HCT116 (cell line): ENCODE measurements at regions not wholly inside any gene's neighbourhood (a gene's known extent, or its start where the extent isn't known, plus 50 kb on each side); places are given as distances from the start of the nearest gene placed in this dataset.

Source experiments
- ATAC-seq: fragments of 200-7000 bp; cut with Tn5 transposase; 2 replicates; pipeline ENCODE4 v1.9.1; 2020; ENCODE audit warnings: mild to moderate bottlenecking, moderate library complexity
- BruUV-seq: library from RNA; stranded (reverse); fragments of 400-500 nt; replicated peaks from 2 replicates; lab custom pipeline; 2021; lab: Mats Ljungman, UMichigan
- CTCF ChIA-PET: fragments of 300-600 bp; sonication (Branson Sonifier 250); formaldehyde crosslinking; loops from one replicate; lab custom pipeline; 2021; ENCODE audit warnings: antibody characterized with exemption; lab: Charles Lee
- POLR2A ChIA-PET: fragments of 300-600, 350-600 bp; sonication (Branson Sonifier 250); formaldehyde crosslinking; loops from one replicate; lab custom pipeline; 2021; ENCODE audit warnings: antibody characterized with exemption; lab: Charles Lee
- RAD21 ChIA-PET, 2 experiments: fragments of 300-600 bp; sonication (Branson Sonifier 250); formaldehyde crosslinking; loops; one replicate each; lab custom pipeline; 2023; ENCODE audit warnings: low total read pairs in 2 of 2; ENCODE audit not compliant: uncharacterized antibody in 2 of 2, unreplicated experiment in 2 of 2, low non-redundant PET in 1 of 2; lab: Charles Lee
- DNase-seq: peaks from one replicate; pipeline ENCODE4 v3.0.0-alpha.2; 2010; ENCODE audit warnings: low read depth, low spot score
- H2AFZ ChIP-seq: fragments of 200-600 bp; shearing (Covaris generic), sonication (generic); 2 replicates; pipeline ENCODE4 v1.6.1; 2017; ENCODE audit warnings: low read depth, mixed run types, mixed read lengths, antibody characterized with exemption, low read length; ENCODE audit not compliant: poor library complexity, severe bottlenecking
- H3K27ac ChIP-seq: 2 replicates; pipeline ENCODE4 v1.5.1; 2012; ENCODE audit warnings: low read depth, low read length
- H3K27me3 ChIP-seq: fragments of 200-600 bp; sonication (generic); 2 replicates; pipeline ENCODE4 v1.6.1; 2016; ENCODE audit warnings: mixed run types, low read length, mixed read lengths; ENCODE audit not compliant: insufficient read depth
- H3K36me3 ChIP-seq, 2 experiments: fragments of 200-500 bp in 1 of 2; fragments of 200-600 bp in 1 of 2; sonication (Bioruptor generic) in 1 of 2; sonication (generic) in 1 of 2; 2 replicates each; pipeline versions ENCODE4 v1.5.1 to v1.6.1; 2014 to 2016; ENCODE audit warnings: low read length in 2 of 2, inconsistent platforms in 1 of 2, mixed read lengths in 1 of 2, mixed run types in 1 of 2; ENCODE audit not compliant: insufficient read depth in 2 of 2, control insufficient read depth in 1 of 2
- H3K4me1 ChIP-seq, 2 experiments: fragments of 200-600 bp in 1 of 2; sonication (generic) in 1 of 2; 2 replicates each; pipeline versions ENCODE4 v1.5.1 to v1.6.1; 2012 to 2017; ENCODE audit warnings: low read length in 2 of 2, inconsistent platforms in 1 of 2, mild to moderate bottlenecking in 1 of 2, mixed read lengths in 1 of 2, mixed run types in 1 of 2, moderate library complexity in 1 of 2; ENCODE audit not compliant: insufficient read depth in 2 of 2, control insufficient read depth in 1 of 2
- H3K4me2 ChIP-seq: fragments of 200-600 bp; sonication (generic); 2 replicates; pipeline ENCODE4 v1.6.1; 2017; ENCODE audit warnings: mixed run types, low read length, mixed read lengths
- H3K4me3 ChIP-seq, 2 experiments: fragments of 200-600 bp in 1 of 2; sonication (generic) in 1 of 2; replicated peaks in 1 of 2; 2 replicates each; pipeline ENCODE4 v1.5.1; 2011 to 2016; ENCODE audit warnings: low read length in 2 of 2, control low read depth in 1 of 2, low read depth in 1 of 2, mild to moderate bottlenecking in 1 of 2, mixed read lengths in 1 of 2, mixed run types in 1 of 2
- H3K79me2 ChIP-seq: fragments of 200-600 bp; sonication (generic); 2 replicates; pipeline ENCODE4 v1.6.1; 2017; ENCODE audit warnings: mild to moderate bottlenecking, mixed run types, low read length, moderate library complexity, mixed read lengths; ENCODE audit not compliant: insufficient read depth
- H3K9ac ChIP-seq: fragments of 200-600 bp; sonication (generic); 2 replicates; pipeline ENCODE4 v1.6.1; 2016; ENCODE audit warnings: low read length, mixed read lengths
- H3K9me2 ChIP-seq: fragments of 200-600 bp; sonication (generic), shearing (Covaris generic); 2 replicates; pipeline ENCODE4 v1.6.1; 2017; ENCODE audit warnings: mixed run types, mild to moderate bottlenecking, moderate library complexity; ENCODE audit not compliant: insufficient read depth
- H3K9me3 ChIP-seq, 2 experiments: fragments of 200-500 bp in 1 of 2; fragments of 200-600 bp in 1 of 2; sonication (Bioruptor generic) in 1 of 2; sonication (generic) in 1 of 2; 2 replicates each; pipeline ENCODE4 v1.6.1; 2014 to 2017; ENCODE audit warnings: low read length in 2 of 2, mixed read lengths in 2 of 2, inconsistent platforms in 1 of 2, low read depth in 1 of 2, mild to moderate bottlenecking in 1 of 2, mixed run types in 1 of 2, moderate library complexity in 1 of 2; ENCODE audit not compliant: control insufficient read depth in 1 of 2, insufficient read depth in 1 of 2
- H4K20me1 ChIP-seq: fragments of 200-600 bp; sonication (generic), shearing (Covaris generic); 2 replicates; pipeline ENCODE4 v1.6.1; 2017; ENCODE audit warnings: mixed run types, mild to moderate bottlenecking, moderate library complexity; ENCODE audit not compliant: insufficient read depth
- CEBPB ChIP-seq: IDR thresholded peaks from 2 replicates; pipeline ENCODE4 v1.6.1; 2012; ENCODE audit warnings: low read depth
- CTCF ChIP-seq, 3 experiments: fragments of 200-600 bp in 1 of 3; sonication (generic) in 1 of 3; IDR thresholded peaks in 2 of 3; conservative IDR thresholded peaks in 1 of 3; 2 replicates each; pipeline ENCODE4 v1.5.1; 2012 to 2017; ENCODE audit warnings: low read depth in 2 of 3, low read length in 2 of 3, antibody characterized with exemption in 1 of 3, borderline replicate concordance in 1 of 3, control low read depth in 1 of 3, mild to moderate bottlenecking in 1 of 3, mixed read lengths in 1 of 3, mixed run types in 1 of 3, moderate library complexity in 1 of 3; ENCODE audit not compliant: insufficient read depth in 1 of 3
- EGR1 ChIP-seq: IDR thresholded peaks from 2 replicates; pipeline ENCODE4 v1.6.1; 2012; ENCODE audit warnings: low read depth
- ELF1 ChIP-seq: IDR thresholded peaks from 2 replicates; pipeline ENCODE4 v1.6.1; 2012; ENCODE audit warnings: low read depth, borderline replicate concordance
- EZH2 ChIP-seq: fragments of 200-600 bp; sonication (generic); IDR thresholded peaks from 2 replicates; pipeline ENCODE4 v1.6.1; 2017; ENCODE audit warnings: antibody characterized with exemption, mixed run types
- JUND ChIP-seq: IDR thresholded peaks from 2 replicates; pipeline ENCODE4 v1.6.1; 2012
- MAX ChIP-seq: IDR thresholded peaks from 2 replicates; pipeline ENCODE4 v1.6.1; 2012
- POLR2A ChIP-seq: IDR thresholded peaks from 2 replicates; pipeline ENCODE4 v1.7.0; 2011; ENCODE audit warnings: borderline replicate concordance; ENCODE audit not compliant: insufficient read depth, insufficient read length; ENCODE audit errors: extremely low read depth
- POLR2AphosphoS5 ChIP-seq: IDR thresholded peaks from 2 replicates; pipeline ENCODE4 v1.6.1; 2011; ENCODE audit warnings: mild to moderate bottlenecking, low read depth, low read length, moderate library complexity
- REST ChIP-seq: IDR thresholded peaks from 2 replicates; pipeline ENCODE4 v1.6.1; 2012; ENCODE audit warnings: low read depth
- SP1 ChIP-seq: IDR thresholded peaks from 2 replicates; pipeline ENCODE4 v1.6.1; 2012; ENCODE audit warnings: low read depth
- SRF ChIP-seq: IDR thresholded peaks from 2 replicates; pipeline ENCODE4 v1.6.1; 2012; ENCODE audit warnings: low read depth
- YY1 ChIP-seq: IDR thresholded peaks from 2 replicates; pipeline ENCODE4 v1.6.1; 2011; ENCODE audit warnings: low read length, low read depth, moderate library complexity, mild to moderate bottlenecking; ENCODE audit not compliant: insufficient replicate concordance; ENCODE audit errors: extremely low read depth
- ZFX ChIP-seq: fragments of 450-650 bp; IDR thresholded peaks from 2 replicates; pipeline ENCODE4 v1.6.1; 2017
- intact Hi-C: fragments of 100-400 bp; cut with micrococcal nuclease; formaldehyde crosslinking; loops from 2 replicates; pipeline ENCODE4 v1.10.0; 2022

GRCh38 chr17:37847811-37848331, 76.3 kb upstream of the TBC1D3K start (continued):
- TF ChIP-seq POLR2A (no peak), ZFX (no peak), YY1 (no peak), MAX (no peak)

- POLR2A ChIA-PET, result no interaction called here
- H4K20me1 ChIP-seq, result no peaks in the 10 kb centered on the region
- no peaks in the 10 kb centered on the region for H3K27me3 ChIP-seq
- no peak for ATAC-seq
- intact Hi-C loops, result no loop called here
- H3K27ac ChIP-seq, result no peak overlapping the region
- no peak overlapping the region for H3K4me3 ChIP-seq
- H3K79me2 ChIP-seq, result no peaks in the 10 kb centered on the region
- no peak overlapping the region for H2AFZ ChIP-seq
- no peaks in the 10 kb centered on the region for H3K9me3 ChIP-seq
- H3K36me3 ChIP-seq, result no peaks in the 10 kb centered on the region
- BruUV-seq, result no TSS peak
- H3K9ac ChIP-seq, result no peak overlapping the region
- TF ChIP-seq ELF1, result no peak
- TF ChIP-seq EGR1, result no peak
- TF ChIP-seq REST, result no peak
- TF ChIP-seq SP1, result no peak
- TF ChIP-seq ZFX, result no peak
- TF ChIP-seq EZH2, result no peak
- TF ChIP-seq SRF, result no peak
- no peak for TF ChIP-seq MAX
- no peak for TF ChIP-seq POLR2AphosphoS5
- TF ChIP-seq JUND, result no peak
- TF ChIP-seq CTCF (IDR thresholded peaks at IDR 0.05 in 2 of 3, conservative IDR thresholded peaks at IDR 0.05 in 1 of 3; ENCODE audit: borderline replicate concordance in 1 of 3, insufficient read depth in 1 of 3, low read depth in 2 of 3, low read length in 2 of 3), result no peak
- TF ChIP-seq CEBPB, result no peak
- TF ChIP-seq, all 23 proteins: peak for 0
- ChIA-PET RAD21 (no interaction called here), CTCF (no interaction called here)
- no peaks in the 10 kb centered on the region for H3K9me2 ChIP-seq
- no peak for DNase-seq
- H3K4me2 ChIP-seq, result no peak overlapping the region
- H3K4me1 ChIP-seq, result peaks cover 0 to 18% of the 10 kb centered on the region in 2 experiments; a peak in 1 of 4 replicates
Measured at GRCh38 chr17:37847102-37847501, 77.1 kb upstream of the TBC1D3K start.
